HL-60 (cell line): ENCODE measurements at regions not wholly inside any gene's neighbourhood (a gene's known extent, or its start where the extent isn't known, plus 50 kb on each side); places are given as distances from the start of the nearest gene placed in this dataset.
"Not testable (repeated sequence)": the region's sequence is repeated elsewhere in the genome, so short reads cannot be mapped to it uniquely, and the experiment has no call there.

ENCODE experiments used
- DNase-seq, 2 experiments: peaks; one replicate each; pipeline ENCODE4 v3.0.0-alpha.2; 2010 to 2020; ENCODE audit warnings: low read depth in 1 of 2, low spot score in 1 of 2
- H3K27ac ChIP-seq: fragments of 250-450 bp; sonication (Bioruptor Pico); replicated peaks from 2 replicates; pipeline ENCODE4 v1.5.1; 2020; ENCODE audit warnings: mild to moderate bottlenecking, moderate library complexity
- H3K27me3 ChIP-seq: fragments of 250-450 bp; sonication (Bioruptor Pico); 2 replicates; pipeline ENCODE4 v1.5.1; 2021; ENCODE audit warnings: mild to moderate bottlenecking, moderate library complexity; ENCODE audit not compliant: insufficient read depth, poor library complexity, severe bottlenecking
- H3K4me3 ChIP-seq: replicated peaks from 2 replicates; pipeline ENCODE4 v1.5.1; 2011; ENCODE audit warnings: mild to moderate bottlenecking, control low read depth, low read length; ENCODE audit not compliant: insufficient read depth
- GABPA ChIP-seq: IDR thresholded peaks from 2 replicates; pipeline ENCODE4 v1.6.1; 2012; ENCODE audit warnings: low read depth
- POLR2AphosphoS5 ChIP-seq: IDR thresholded peaks from 2 replicates; pipeline ENCODE4 v1.6.1; 2012; ENCODE audit warnings: low read depth
- REST ChIP-seq: IDR thresholded peaks from 2 replicates; pipeline ENCODE4 v1.6.1; 2012; ENCODE audit warnings: low read depth; ENCODE audit not compliant: insufficient replicate concordance
- SPI1 ChIP-seq: IDR thresholded peaks from 2 replicates; pipeline ENCODE4 v1.6.1; 2012; ENCODE audit warnings: low read depth, mild to moderate bottlenecking, borderline replicate concordance
- TF ChIP-seq, protein P1 (sequence below): IDR thresholded peaks from one replicate; pipeline ENCODE4 v1.5.1; 2011; ENCODE audit warnings: low read length, control low read depth, inconsistent platforms; ENCODE audit not compliant: insufficient read depth

DNA sequence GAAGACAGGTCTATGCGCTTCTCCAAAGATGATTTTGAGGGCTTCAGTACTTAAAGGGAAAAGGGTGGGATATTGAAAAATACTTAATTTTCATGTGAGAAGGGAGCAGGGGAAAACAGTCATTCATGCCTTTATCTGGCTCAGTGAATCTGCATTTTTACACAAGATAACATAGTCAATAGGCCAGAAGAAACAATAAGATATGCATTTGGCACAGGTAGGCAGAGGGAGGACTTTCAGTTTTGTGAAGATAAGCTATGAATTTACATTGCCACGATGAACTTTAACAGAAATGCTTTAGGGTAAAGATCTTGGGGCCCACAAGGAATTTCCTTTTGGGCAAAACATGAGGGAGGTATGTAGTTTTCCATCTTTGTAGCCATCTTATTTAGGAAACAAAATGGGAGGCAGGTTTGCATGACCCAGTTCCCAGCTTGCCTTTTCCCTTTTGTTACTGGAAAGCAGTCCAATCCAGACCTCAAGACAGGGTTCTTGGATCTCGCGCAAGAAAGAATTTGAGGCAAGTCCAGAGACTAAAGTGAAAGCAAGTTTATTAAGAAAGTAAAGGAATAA, 504.2 kb downstream of the IGSF11 start:
- no peak for DNase-seq
- TF ChIP-seq, protein P1, sequence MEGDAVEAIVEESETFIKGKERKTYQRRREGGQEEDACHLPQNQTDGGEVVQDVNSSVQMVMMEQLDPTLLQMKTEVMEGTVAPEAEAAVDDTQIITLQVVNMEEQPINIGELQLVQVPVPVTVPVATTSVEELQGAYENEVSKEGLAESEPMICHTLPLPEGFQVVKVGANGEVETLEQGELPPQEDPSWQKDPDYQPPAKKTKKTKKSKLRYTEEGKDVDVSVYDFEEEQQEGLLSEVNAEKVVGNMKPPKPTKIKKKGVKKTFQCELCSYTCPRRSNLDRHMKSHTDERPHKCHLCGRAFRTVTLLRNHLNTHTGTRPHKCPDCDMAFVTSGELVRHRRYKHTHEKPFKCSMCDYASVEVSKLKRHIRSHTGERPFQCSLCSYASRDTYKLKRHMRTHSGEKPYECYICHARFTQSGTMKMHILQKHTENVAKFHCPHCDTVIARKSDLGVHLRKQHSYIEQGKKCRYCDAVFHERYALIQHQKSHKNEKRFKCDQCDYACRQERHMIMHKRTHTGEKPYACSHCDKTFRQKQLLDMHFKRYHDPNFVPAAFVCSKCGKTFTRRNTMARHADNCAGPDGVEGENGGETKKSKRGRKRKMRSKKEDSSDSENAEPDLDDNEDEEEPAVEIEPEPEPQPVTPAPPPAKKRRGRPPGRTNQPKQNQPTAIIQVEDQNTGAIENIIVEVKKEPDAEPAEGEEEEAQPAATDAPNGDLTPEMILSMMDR = no peak
- TF ChIP-seq REST (no peak), SPI1 (no peak), GABPA (no peak), POLR2AphosphoS5 (no peak)
- Histone ChIP-seq H3K4me3 (no peak overlapping the region), H3K27ac (no peak overlapping the region), H3K27me3 (no peaks in the 10 kb centered on the region)

GRCh38 chr3:118530927-118531356, 503.7 kb downstream of the IGSF11 start:
- not testable (repeated sequence) for H3K27ac ChIP-seq, H3K4me3 ChIP-seq, H3K27me3 ChIP-seq, DNase-seq

GRCh38 chr3:118531816-118532215, 502.8 kb downstream of the IGSF11 start:
- TF ChIP-seq REST (no peak), GABPA (no peak), SPI1 (no peak), POLR2AphosphoS5 (no peak)
- TF ChIP-seq, protein P1 = no peak
- H3K27ac ChIP-seq = no peak overlapping the region
- DNase-seq = no peak
- H3K27me3 ChIP-seq = no peaks in the 10 kb centered on the region
- H3K4me3 ChIP-seq = no peak overlapping the region

- TF ChIP-seq, protein P1 = no peak
- TF ChIP-seq SPI1 (no peak), GABPA (no peak), REST (no peak)
- Histone ChIP-seq H3K4me3 (no peak overlapping the region), H3K27ac (no peak overlapping the region), H3K27me3 (no peaks in the 10 kb centered on the region)
- DNase-seq = no peak
Observed at GRCh38 chr3:118533676-118534075, 501.0 kb downstream of the IGSF11 start.
